Tibial nerve (tissue), 3 donors: ENCODE measurements at regions not wholly inside any gene's neighbourhood (a gene's known extent, or its start where the extent isn't known, plus 50 kb on each side); places are given as distances from the start of the nearest gene placed in this dataset.

Experiments
- CTCF ChIP-seq, 5 experiments: fragments of 200-600 bp in 3 of 5; fragments of 450-650 bp in 2 of 5; sonication (generic) in 3 of 5; IDR thresholded peaks; one replicate each; pipeline ENCODE4 v1.5.1; 2016 to 2019; ENCODE audit warnings: antibody characterized with exemption in 5 of 5, mild to moderate bottlenecking in 3 of 5, moderate library complexity in 2 of 5
- POLR2A ChIP-seq, 2 donors: fragments of 450-650 bp; IDR thresholded peaks; one replicate each; pipeline ENCODE4 v1.6.1; 2017; ENCODE audit warnings: antibody characterized with exemption in 2 of 2, mild to moderate bottlenecking in 2 of 2, moderate library complexity in 2 of 2

GRCh38 chr15:62483814-62484213 is 318.7 kb upstream of the C2CD4B start:
- TF ChIP-seq CTCF (IDR thresholded peaks at IDR 0.05) (no peak), POLR2A (IDR thresholded peaks at IDR 0.05) (no peak)
